GM11168 (cell line): ENCODE measurements at regions not wholly inside any gene's neighbourhood (a gene's known extent, or its start where the extent isn't known, plus 50 kb on each side); places are given as distances from the start of the nearest gene placed in this dataset.

Source experiments
- in situ Hi-C: fragments of 300-500 bp; cut with MboI; formaldehyde crosslinking; loops from one replicate; pipeline ENCODE4 v1.12.0; 2022; ENCODE audit warnings: low sequenced_read_pairs; ENCODE audit not compliant: unreplicated experiment

DNA sequence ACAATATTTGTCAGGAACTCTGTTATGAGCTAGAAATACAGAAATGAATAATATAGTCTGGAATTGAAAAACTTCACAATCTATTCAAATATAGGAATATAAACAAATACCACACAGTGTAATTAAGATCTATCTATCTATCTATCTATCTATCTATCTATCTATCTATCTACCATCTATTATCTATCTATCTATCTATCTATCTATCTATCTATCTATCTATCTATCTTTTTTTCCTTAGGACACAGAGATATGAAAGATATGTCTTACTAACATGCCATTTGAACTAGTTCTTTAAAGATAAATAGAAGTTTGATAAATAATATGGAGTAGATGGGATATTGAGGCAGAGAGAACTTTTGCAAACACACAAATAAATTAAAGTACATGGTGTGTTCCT, 357.8 kb downstream of the PARP8 start:
- in situ Hi-C loops = no loop called here

- in situ Hi-C loops = no loop called here
These were observed 356.0 kb upstream of the ISL1 start for GRCh38 chr5:51027271-51027670.

- in situ Hi-C loops = no loop called here
These were observed 354.9 kb upstream of the ISL1 start for GRCh38 chr5:51028394-51028793.

DNA sequence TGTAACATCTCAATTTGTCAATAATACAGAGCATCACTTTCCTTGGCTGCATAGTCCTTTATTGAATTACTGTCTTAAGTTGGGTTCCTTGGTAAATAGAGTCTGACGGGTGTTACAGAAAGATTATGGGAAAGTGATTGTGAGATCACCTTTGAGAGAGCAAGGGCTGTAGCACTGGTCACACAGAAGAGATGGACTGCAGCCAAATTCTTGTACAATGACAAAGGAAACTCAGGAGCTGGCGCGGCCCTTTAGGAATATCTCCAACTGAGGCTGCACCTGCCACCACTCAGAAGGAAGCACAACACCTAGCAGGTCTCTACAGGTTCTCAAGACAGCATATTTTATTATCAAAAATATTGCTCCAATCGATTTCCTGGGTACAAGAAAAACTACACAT, 350.0 kb upstream of the ISL1 start:
- in situ Hi-C loops = no loop called here

DNA sequence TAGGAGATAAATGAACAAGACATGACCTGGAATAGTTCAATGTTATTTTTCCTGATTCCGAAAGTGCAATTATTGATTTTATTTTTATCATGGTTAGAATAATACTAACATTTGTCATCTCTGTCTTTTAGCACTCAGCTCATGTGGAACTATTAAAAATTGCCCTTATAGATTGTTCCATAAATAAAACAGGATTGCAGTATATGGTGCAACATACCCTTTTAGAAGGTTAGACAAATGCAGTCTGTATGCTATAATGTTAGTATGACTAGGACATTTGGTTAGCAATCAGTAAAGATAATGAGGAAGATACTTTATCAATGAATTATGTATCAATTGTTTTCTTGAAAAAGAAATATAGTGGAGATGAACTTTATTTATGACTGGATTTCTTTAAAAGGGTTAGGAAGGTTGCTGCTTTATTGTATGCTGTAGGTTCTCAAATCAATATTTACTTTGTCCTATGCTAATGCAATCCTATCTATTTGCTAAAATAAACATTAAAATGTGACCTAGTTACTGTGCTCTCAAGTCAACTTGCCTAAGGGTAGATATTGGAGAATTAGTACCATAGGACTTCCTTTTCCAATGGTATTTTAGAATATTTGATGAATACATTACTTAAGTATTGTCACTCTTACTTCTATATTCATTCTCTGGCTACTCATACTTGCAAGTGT, 348.9 kb upstream of the ISL1 start:
- in situ Hi-C loops = no loop called here

DNA sequence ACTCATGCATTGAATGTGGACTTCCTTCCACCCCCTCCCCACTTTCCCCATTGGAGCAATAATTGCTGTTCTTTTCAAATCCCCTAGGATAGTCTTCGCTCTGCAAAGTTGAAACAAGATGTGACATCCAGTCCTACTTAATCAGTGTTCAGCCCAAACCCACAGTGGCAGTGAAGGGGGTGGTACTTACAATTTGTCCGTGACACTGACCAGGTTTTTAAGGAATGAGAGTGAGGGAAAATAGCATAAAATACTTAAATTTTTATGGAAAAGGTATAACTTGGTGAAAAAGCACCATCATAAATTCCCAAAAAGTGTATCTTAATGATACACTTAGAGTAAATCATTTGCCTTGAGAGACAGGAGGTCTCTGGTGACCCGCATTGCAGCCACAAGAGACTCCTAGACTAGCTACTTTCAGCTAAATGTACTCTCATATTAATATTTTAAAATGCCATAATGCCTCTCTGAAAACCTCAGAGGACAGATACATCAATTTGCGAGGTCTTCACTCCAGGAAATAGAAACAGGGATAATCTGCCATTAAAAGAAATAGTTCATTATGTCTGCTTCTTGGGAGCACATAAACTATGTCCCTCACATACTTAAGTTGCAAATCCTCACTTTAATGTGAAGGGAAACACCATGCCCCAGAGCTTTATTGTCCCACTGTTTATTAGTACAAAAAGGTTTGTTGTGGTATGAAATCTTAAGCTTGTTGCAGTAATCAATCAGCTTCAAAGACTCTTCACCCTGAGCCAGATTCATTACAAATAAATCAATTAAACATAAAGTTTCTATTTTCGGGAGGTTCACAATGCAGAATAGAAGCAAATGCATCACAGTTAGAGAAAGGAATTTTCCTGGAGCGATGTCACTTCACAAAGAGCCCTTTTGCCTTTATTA, 343.6 kb upstream of the ISL1 start:
- in situ Hi-C loops = no loop called here

DNA sequence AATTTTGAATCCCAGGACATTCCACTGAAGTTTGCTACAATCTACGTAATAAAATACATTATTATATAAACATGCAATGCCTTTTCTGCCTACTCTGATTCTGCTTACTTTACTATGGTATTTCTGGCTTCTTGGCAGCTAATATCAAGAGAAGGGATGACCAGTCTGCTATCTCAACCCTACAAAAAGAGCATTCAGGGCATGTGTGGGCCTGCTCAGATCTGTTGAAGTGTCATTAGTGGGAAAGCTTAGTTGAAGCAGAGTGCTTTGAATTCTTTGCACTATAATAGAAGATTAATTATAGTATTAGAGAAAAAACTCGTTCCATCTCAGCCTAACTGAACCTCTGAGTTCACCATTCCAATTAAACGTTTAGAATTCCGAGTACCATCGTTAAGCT, 339.5 kb upstream of the ISL1 start:
- in situ Hi-C loops = no loop called here

DNA sequence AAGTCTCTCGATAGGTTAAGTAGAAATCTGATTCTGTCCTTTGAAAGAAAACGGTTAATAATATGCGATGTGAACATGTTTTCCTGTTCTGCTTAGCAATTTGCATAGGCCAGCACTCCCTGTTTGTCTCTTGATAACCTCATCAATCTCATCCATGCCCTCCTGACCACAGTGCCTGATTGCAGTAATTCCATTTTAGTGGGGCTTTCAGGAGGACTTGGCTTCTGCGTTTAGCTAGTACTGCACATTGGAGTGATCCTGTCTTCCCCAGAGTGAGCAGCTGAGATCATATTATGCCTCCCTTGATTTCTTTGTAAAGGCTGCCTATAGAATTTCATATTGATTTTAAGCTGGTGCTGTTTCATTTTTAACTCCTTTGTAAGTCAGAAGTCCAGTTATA, 335.9 kb upstream of the ISL1 start:
- in situ Hi-C loops = no loop called here

DNA sequence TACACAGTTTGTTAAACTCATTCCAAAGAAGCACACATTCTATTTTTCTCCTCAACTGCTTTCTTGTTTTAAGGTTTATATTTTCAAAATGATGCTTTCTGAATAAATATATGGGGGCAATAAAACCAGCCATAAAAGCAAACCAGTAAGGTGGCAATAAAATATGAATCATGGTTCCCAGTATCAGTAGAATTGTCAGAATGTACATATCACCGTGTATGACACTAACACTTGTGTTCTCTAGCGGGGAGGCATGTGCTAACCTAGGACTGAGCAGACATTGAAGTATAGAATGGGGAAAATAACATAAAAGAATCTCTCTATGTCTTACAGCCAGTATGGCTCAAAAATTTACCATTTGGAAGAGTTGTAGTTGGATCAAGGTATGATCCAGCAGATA, 329.9 kb upstream of the ISL1 start:
- in situ Hi-C loops = no loop called here

- in situ Hi-C loops = no loop called here
These were observed 322.3 kb upstream of the ISL1 start for GRCh38 chr5:51060953-51061352.

GRCh38 chr5:51072937-51073336, 310.3 kb upstream of the ISL1 start:
- in situ Hi-C loops = no loop called here

DNA sequence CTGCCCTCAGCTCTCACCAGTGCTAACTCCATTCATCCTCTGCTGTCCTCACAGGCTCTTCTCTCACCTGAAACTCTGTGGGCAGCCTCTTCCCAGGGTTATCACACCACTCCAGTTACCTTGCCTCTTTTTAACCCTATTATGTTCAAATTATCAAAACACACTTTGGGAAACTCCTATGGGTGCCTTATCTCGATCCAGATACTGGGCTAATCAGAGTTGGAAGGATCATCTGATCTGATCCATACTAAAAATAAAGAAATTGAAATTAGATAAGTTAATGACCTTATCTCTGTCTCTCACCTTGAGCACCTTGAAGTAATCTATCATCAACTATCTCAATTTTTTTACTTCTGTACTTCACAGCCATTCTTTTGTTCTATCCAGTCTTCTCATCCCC, 300.5 kb upstream of the ISL1 start:
- in situ Hi-C loops = no loop called here

- in situ Hi-C loops = no loop called here
These were observed 291.4 kb upstream of the ISL1 start for GRCh38 chr5:51091816-51092215.

GRCh38 chr5:51095486-51095885, 287.8 kb upstream of the ISL1 start:
- in situ Hi-C loops = no loop called here

DNA sequence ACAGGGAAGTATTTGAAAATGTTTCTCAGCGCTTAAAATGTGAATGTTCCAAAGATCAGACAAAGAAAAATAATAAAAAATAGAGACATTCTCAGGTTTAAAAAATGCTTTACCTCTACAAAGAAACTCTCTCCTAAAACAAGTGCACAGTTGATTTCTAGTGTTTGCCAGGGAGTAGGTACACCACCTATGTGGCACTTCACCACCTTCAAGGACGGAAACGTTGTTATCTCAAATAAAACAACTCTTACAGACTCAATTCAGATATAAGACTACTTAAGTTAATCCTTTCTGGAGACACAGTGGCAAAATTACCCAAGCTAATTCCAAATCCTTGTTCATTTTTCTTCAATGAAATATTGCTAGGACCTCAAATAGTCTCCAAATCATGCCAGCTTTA, 286.4 kb upstream of the ISL1 start:
- in situ Hi-C loops = no loop called here

DNA sequence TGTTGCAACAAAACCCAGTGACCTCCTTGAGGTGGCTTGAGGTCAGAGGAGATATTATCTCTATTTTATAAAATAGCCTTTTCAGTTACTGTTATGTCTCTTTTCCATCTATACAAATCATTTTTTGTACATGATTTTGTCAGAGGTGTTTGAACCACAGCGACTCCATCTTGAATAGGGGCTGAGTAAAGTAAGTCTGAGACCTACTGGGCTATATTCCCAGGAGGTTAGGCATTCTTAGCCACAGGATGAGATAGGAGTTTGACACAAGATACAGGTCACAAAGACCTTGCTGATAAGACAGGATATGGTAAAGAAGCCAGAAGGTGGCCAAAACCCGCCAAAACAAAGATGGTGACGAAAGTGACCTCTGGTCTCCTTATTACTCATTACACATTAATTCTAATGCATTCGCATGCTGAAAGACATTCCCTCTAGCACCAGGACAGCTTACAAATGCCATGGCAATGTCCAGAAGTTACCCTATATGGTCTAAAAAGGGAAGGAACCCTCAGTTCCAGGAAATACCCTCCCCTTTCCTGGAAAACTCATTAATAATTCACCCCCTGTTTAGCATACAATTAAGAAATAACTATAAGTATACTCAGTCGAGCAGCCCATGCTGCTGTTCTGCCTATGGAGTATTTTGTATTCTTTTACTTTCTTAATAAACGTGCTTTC, 283.9 kb upstream of the ISL1 start:
- in situ Hi-C loops = no loop called here

- in situ Hi-C loops = no loop called here
These were observed 278.7 kb upstream of the ISL1 start for GRCh38 chr5:51104556-51104955.

- in situ Hi-C loops = no loop called here
These were observed 273.4 kb upstream of the ISL1 start for GRCh38 chr5:51109786-51110410.

GRCh38 chr5:51131266-51131665, 252.0 kb upstream of the ISL1 start:
- in situ Hi-C loops = no loop called here

DNA sequence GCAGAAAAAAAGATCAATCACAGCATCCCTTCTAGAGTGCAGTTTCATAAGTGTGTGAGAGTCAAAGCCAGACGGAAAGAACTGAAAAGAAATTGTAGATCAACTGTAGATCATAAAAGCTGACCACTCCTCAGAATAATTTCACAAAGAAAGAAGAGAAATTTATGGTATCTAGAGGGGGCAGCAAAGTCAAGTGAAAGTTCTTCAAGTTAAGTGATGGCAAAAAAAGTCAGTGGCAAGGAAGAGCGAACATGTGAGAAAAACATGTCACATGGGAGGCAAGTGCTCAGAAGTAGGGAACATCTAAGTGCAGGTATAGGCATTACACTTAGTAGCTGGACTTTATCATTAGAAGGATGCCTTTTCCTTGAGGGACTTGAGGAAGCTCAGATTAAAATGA, 245.1 kb upstream of the ISL1 start:
- in situ Hi-C loops = no loop called here

DNA sequence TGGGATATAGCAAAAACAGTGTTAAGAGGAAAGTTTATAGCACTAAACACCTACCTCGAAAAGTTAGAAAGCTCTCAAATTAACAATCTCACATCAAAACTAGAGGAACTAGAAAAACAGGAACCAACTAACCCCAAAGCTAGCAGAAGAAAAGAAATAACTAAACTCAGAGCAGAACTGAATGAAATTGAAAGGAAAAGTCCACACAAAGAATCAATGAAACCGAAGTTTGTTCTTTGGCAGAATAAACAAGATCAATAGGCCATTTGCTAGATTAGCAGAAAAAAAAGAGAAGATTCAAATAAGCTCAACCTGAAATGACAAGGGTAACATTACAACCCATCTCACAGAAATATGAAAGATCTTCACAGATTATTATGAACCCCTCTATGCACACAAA, 234.8 kb upstream of the ISL1 start:
- in situ Hi-C loops = no loop called here
